ENCODE measurements at regions not wholly inside any gene's neighbourhood (a gene's known extent, or its start where the extent isn't known, plus 50 kb on each side); places are given as distances from the start of the nearest gene placed in this dataset.
"Not testable (repeated sequence)": the region's sequence is repeated elsewhere in the genome, so short reads cannot be mapped to it uniquely, and the experiment has no call there.

DNA sequence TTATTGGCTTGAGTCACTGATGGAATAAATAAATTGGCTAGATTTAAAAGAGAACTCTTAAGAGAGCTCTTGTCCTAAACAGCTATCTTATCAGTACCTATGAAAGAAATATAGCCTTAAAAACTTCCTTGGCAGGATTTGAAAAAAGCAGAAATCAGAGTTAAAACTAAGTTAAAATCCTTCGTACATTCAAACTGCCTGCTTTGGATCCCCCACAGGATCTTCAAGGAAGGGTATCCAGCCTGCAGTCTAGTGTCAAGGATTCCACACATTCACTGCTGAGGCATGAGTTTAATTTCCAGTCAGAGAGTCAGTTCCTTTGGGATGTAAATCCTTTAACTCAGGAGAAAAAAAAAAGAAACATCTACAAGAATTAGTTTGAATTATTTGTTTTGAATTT, 242.9 kb upstream of the UBASH3B start:
- no peak for DNase-seq (ENCODE audit: insufficient read length, low spot score)
- no peak for FAIRE-seq
- no peak for TF ChIP-seq PAX5 (IDR thresholded peaks at IDR 0.05; ENCODE audit: insufficient read depth, low read length, severe bottlenecking)
- TF ChIP-seq SPI1 (IDR thresholded peaks at IDR 0.05; ENCODE audit: low read depth, low read length): no peak
- no peak for TF ChIP-seq POU2F2 (IDR thresholded peaks at IDR 0.05; ENCODE audit: low read depth, low read length)
- TF ChIP-seq TAF1 (IDR thresholded peaks at IDR 0.05; ENCODE audit: low read depth, low read length): no peak
- TF ChIP-seq POLR2A (IDR thresholded peaks at IDR 0.05; ENCODE audit: low read depth, low read length): no peak
- no peak for TF ChIP-seq POLR2AphosphoS5 (IDR thresholded peaks at IDR 0.05; ENCODE audit: low read depth, low read length)

DNA sequence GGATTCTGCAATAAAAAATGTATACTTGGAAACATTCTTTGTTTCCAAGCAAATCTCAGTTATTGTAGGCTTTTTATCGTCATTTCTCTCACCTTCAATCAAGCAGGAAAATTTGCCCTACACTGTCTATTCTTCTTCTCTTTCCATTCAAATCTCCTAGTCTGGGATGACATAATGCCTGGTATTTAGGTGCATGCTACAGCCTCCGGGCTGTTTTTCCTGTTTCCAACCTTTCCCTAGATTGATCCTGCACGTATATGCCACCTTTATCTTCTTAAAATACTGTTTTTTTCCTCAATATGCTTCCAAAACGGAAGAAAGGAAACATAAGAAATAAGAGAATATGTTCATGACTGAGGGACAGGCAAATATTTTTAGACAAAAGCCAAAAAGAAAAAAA, 249.1 kb upstream of the UBASH3B start:
- DNase-seq (ENCODE audit: insufficient read length, low spot score) (no peak), FAIRE-seq (no peak)
- TF ChIP-seq POLR2A (IDR thresholded peaks at IDR 0.05; ENCODE audit: low read depth, low read length) (no peak), TAF1 (IDR thresholded peaks at IDR 0.05; ENCODE audit: low read depth, low read length) (no peak), POU2F2 (IDR thresholded peaks at IDR 0.05; ENCODE audit: low read depth, low read length) (no peak), POLR2AphosphoS5 (IDR thresholded peaks at IDR 0.05; ENCODE audit: low read depth, low read length) (no peak), PAX5 (IDR thresholded peaks at IDR 0.05; ENCODE audit: insufficient read depth, low read length, severe bottlenecking) (no peak), SPI1 (IDR thresholded peaks at IDR 0.05; ENCODE audit: low read depth, low read length) (no peak)

DNA sequence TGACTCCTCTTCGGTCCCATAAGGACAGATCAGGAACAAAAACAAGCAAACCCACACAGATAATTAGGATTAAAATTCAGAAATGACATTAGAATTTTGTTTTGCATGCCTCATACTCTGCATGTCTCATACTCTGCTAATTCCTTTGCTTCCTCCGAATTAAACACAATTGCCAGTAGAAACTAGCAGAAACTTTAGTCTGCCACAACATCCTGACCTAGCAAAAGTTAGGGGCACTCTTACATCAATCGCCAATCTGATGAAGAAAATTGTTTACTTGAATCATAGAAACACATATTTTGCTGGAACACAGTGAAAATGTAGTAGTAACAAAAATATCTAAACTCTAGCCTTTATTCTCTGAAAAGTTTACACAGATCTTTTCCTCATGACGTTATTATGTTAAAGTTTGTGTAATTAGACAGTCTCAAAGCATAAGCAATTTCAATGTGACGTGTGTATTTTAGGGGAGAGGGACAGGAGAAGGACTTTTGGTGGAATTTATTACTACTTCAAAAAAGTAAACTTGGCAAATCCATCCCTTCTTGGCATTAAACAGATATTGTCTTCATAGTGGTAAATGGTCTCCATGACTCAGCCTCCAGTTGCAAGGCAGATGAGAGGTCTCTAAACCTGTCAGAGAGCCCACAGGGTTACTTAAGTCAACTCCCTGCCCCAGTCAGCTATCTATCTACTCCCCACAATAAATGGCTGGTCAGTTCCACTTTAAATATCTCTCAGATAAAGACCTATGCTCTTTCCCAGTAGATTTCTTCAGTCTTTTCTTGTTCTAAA, 249.8 kb upstream of the UBASH3B start:
- TF ChIP-seq TAF1 (IDR thresholded peaks at IDR 0.05; ENCODE audit: low read depth, low read length): no peak
- TF ChIP-seq POLR2AphosphoS5 (IDR thresholded peaks at IDR 0.05; ENCODE audit: low read depth, low read length): no peak
- TF ChIP-seq POU2F2 (IDR thresholded peaks at IDR 0.05; ENCODE audit: low read depth, low read length): no peak
- no peak for TF ChIP-seq POLR2A (IDR thresholded peaks at IDR 0.05; ENCODE audit: low read depth, low read length)
- no peak for TF ChIP-seq SPI1 (IDR thresholded peaks at IDR 0.05; ENCODE audit: low read depth, low read length)
- TF ChIP-seq PAX5 (IDR thresholded peaks at IDR 0.05; ENCODE audit: insufficient read depth, low read length, severe bottlenecking): no peak
- DNase-seq (ENCODE audit: insufficient read length, low spot score): no peak
- FAIRE-seq: no peak

DNA sequence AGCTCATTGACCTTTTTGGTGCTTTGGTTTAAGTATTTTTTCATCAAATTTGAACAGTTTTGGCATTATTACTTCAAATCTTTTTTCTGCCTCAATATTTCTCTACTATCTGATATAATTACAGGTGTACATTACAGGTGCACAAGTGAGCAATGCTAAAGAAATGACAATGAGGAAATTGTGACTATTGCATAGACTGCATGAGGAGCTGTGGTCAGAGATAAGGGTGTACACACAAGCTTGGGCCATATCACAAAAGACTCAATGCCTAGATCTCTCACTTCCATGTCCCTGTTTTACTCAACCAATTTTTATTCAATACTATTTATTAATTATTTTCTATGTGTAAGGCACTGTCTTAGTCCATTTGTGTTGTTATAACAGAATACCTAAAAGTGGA, 251.0 kb upstream of the UBASH3B start:
- no peak for TF ChIP-seq PAX5 (IDR thresholded peaks at IDR 0.05; ENCODE audit: insufficient read depth, low read length, severe bottlenecking)
- no peak for TF ChIP-seq POLR2A (IDR thresholded peaks at IDR 0.05; ENCODE audit: low read depth, low read length)
- TF ChIP-seq TAF1 (IDR thresholded peaks at IDR 0.05; ENCODE audit: low read depth, low read length): no peak
- TF ChIP-seq SPI1 (IDR thresholded peaks at IDR 0.05; ENCODE audit: low read depth, low read length): no peak
- TF ChIP-seq POU2F2 (IDR thresholded peaks at IDR 0.05; ENCODE audit: low read depth, low read length): no peak
- no peak for TF ChIP-seq POLR2AphosphoS5 (IDR thresholded peaks at IDR 0.05; ENCODE audit: low read depth, low read length)
- no peak for DNase-seq (ENCODE audit: insufficient read length, low spot score)
- FAIRE-seq: no peak

DNA sequence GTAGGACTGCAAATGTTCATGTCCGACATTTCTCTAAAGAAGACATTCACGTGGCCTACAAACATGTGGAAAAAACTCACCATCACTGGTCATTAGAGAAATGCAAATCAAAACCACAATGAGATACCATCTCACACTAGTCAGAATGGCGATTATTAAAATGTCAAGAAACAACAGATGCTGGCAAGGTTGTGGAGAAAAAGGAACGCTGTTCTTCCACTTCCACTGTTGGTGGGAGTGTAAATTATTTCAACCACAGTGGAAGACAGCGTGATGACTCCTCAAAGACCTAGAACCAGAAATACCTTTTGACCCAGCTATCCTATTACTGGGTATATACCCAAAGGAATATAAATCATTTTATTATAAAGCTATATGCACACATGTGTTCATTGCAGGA, 253.9 kb upstream of the UBASH3B start:
- FAIRE-seq: not testable (repeated sequence)

DNA sequence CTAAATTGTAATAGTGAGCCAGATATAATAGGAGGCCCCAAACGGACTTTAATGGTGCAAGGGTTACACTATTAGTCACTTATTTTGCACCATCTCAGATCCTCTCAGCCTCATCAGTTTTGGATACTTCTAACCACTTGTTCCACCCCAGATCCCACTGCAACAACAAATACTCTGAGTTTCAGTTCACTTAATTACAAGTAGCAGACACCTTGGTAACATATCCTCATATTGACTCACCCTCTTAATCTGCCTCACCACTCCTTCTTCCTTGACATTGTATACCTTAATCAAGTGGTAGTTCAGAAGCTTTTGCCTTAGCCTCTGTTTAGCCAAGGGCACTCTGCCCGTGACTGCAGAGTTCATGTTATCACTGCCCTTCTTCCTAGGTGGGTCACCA, 256.1 kb upstream of the UBASH3B start:
- TF ChIP-seq POLR2AphosphoS5 (IDR thresholded peaks at IDR 0.05; ENCODE audit: low read depth, low read length) (no peak), SPI1 (IDR thresholded peaks at IDR 0.05; ENCODE audit: low read depth, low read length) (peak; percentile 46; the same call in 1 of the 2 replicates)
- FAIRE-seq: no peak

More for the DNA sequence above, 253.9 kb upstream of the UBASH3B start:
- not testable (repeated sequence) for DNase-seq (ENCODE audit: insufficient read length, low spot score)

DNA sequence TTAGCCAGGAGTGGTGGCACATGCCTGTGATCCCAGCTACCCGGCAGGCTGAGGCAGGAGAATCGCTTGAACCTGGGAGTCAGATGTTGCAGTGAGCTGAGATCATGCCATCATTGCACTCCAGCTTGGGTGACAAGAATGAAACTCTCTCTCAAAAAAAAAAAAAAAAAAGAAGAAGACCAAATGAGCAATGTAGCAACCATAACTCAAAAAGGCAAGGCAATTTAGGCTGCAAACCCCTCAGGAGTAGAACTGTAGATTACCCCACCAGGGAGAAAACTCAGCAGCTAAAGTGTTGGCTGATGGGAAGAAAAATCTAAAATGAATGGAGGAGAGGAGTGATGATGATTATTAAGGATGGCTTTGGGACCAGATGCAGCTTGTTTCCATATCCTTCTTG, 256.7 kb upstream of the UBASH3B start:
- DNase-seq (ENCODE audit: insufficient read length, low spot score) (no peak), FAIRE-seq (no peak)
- TF ChIP-seq SPI1 (IDR thresholded peaks at IDR 0.05; ENCODE audit: low read depth, low read length): no peak
- no peak for TF ChIP-seq TAF1 (IDR thresholded peaks at IDR 0.05; ENCODE audit: low read depth, low read length)
- TF ChIP-seq PAX5 (IDR thresholded peaks at IDR 0.05; ENCODE audit: insufficient read depth, low read length, severe bottlenecking): no peak
- TF ChIP-seq POU2F2 (IDR thresholded peaks at IDR 0.05; ENCODE audit: low read depth, low read length): no peak
- no peak for TF ChIP-seq POLR2AphosphoS5 (IDR thresholded peaks at IDR 0.05; ENCODE audit: low read depth, low read length)

More for the DNA sequence above, 256.1 kb upstream of the UBASH3B start:
- DNase-seq (ENCODE audit: insufficient read length, low spot score): no peak

DNA sequence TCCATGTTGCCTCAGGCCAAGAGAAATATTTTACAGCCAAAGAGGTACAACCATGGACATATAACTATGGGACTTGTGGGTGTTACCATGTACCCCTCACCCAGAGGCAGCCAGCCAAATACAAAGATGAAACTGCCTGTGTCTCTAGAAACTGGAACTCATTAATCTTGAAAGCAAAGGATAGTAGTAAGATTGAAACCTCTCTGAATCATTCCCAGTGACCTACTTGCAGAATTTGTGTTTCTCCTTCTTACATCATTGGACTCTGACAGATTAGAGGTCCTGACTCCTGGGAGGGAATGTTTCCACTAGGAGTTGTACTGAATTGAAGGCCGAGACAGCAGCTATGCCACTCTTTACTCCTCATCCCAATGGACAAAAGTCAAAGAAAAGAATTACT, 257.4 kb upstream of the UBASH3B start:
- DNase-seq (ENCODE audit: insufficient read length, low spot score) (no peak), FAIRE-seq (no peak)
- TF ChIP-seq POLR2AphosphoS5 (IDR thresholded peaks at IDR 0.05; ENCODE audit: low read depth, low read length) (no peak), SPI1 (IDR thresholded peaks at IDR 0.05; ENCODE audit: low read depth, low read length) (no peak), PAX5 (IDR thresholded peaks at IDR 0.05; ENCODE audit: insufficient read depth, low read length, severe bottlenecking) (no peak), POLR2A (IDR thresholded peaks at IDR 0.05; ENCODE audit: low read depth, low read length) (no peak), TAF1 (IDR thresholded peaks at IDR 0.05; ENCODE audit: low read depth, low read length) (no peak), POU2F2 (IDR thresholded peaks at IDR 0.05; ENCODE audit: low read depth, low read length) (no peak)

DNA sequence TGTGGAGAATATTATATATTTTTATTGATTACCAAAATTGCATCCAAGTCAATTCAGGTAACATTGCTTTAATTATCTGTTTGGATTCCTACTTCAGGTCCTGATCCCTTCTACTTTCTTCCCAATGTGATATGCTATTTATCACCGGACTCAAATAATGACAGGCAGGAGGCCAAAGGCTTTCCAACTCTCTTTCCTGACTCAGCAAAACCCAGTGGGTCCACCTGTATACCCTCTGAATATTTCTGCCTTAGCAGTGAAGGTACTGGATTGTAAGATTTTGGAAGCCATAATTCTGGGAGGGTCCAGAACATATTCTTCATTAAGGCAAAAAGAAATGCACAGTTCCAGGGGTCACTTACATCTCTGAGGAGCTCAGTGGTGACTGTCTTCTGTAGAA, 260.2 kb upstream of the UBASH3B start:
- DNase-seq (ENCODE audit: insufficient read length, low spot score): no peak
- TF ChIP-seq POU2F2 (IDR thresholded peaks at IDR 0.05; ENCODE audit: low read depth, low read length) (no peak), PAX5 (IDR thresholded peaks at IDR 0.05; ENCODE audit: insufficient read depth, low read length, severe bottlenecking) (no peak), POLR2A (IDR thresholded peaks at IDR 0.05; ENCODE audit: low read depth, low read length) (no peak), POLR2AphosphoS5 (IDR thresholded peaks at IDR 0.05; ENCODE audit: low read depth, low read length) (no peak), SPI1 (IDR thresholded peaks at IDR 0.05; ENCODE audit: low read depth, low read length) (no peak), TAF1 (IDR thresholded peaks at IDR 0.05; ENCODE audit: low read depth, low read length) (no peak)
- no peak for FAIRE-seq

DNA sequence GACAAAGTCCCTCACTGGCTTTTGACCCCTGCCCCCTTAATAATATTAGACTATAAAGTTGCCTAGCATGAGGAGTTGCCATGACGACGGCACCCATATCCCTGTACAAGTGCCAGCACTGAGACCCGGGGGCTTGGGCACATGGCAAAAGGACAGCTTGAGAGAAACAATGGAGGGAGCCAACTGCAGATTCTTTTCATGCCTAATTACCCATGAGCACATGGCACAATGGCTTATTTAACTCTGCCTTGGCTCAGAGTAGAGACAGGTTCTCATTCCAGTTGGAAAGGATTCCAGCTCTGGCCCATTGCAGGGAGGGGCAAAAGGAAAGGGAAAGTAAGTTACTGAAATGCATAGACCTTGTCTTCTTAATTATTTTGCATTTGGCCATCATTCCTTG, 261.2 kb upstream of the UBASH3B start:
- FAIRE-seq (no peak), DNase-seq (ENCODE audit: insufficient read length, low spot score) (no peak)
- TF ChIP-seq TAF1 (IDR thresholded peaks at IDR 0.05; ENCODE audit: low read depth, low read length) (no peak), PAX5 (IDR thresholded peaks at IDR 0.05; ENCODE audit: insufficient read depth, low read length, severe bottlenecking) (no peak), POU2F2 (IDR thresholded peaks at IDR 0.05; ENCODE audit: low read depth, low read length) (no peak), POLR2AphosphoS5 (IDR thresholded peaks at IDR 0.05; ENCODE audit: low read depth, low read length) (no peak), POLR2A (IDR thresholded peaks at IDR 0.05; ENCODE audit: low read depth, low read length) (no peak), SPI1 (IDR thresholded peaks at IDR 0.05; ENCODE audit: low read depth, low read length) (no peak)

Measured in GM12891 (cell line).